HEK293T (cell line): ENCODE measurements at regions not wholly inside any gene's neighbourhood (a gene's known extent, or its start where the extent isn't known, plus 50 kb on each side); places are given as distances from the start of the nearest gene placed in this dataset.

Source experiments
- ARNT ChIP-seq: fragments of 450-650 bp; IDR thresholded peaks from 2 replicates; pipeline ENCODE4 v1.6.1; 2017; ENCODE audit warnings: mild to moderate bottlenecking
- BHLHE40 ChIP-seq: fragments of 450-650 bp; IDR thresholded peaks from 2 replicates; pipeline ENCODE4 v1.6.1; 2016; ENCODE audit warnings: mild to moderate bottlenecking, moderate library complexity, borderline replicate concordance
- ELF4 ChIP-seq: fragments of 450-650 bp; IDR thresholded peaks from 2 replicates; pipeline ENCODE4 v1.6.1; 2017; ENCODE audit warnings: antibody characterized with exemption
- FOXK2 ChIP-seq: fragments of 450-650 bp; IDR thresholded peaks from 2 replicates; pipeline ENCODE4 v1.6.1; 2016; ENCODE audit warnings: mild to moderate bottlenecking
- HDGF ChIP-seq: fragments of 450-650 bp; IDR thresholded peaks from 2 replicates; pipeline ENCODE4 v1.6.1; 2017; ENCODE audit warnings: antibody characterized with exemption, borderline replicate concordance
- LEF1 ChIP-seq: fragments of 450-650 bp; IDR thresholded peaks from 2 replicates; pipeline ENCODE4 v1.6.1; 2017; ENCODE audit warnings: mild to moderate bottlenecking, borderline replicate concordance
- PKNOX1 ChIP-seq: fragments of 450-650 bp; IDR thresholded peaks from 2 replicates; pipeline ENCODE4 v1.6.1; 2016
- SP1 ChIP-seq: fragments of 450-650 bp; IDR thresholded peaks from 2 replicates; pipeline ENCODE4 v1.6.1; 2017
- SUZ12 ChIP-seq: fragments of 450-650 bp; IDR thresholded peaks from 2 replicates; pipeline ENCODE4 v1.6.1; 2016; ENCODE audit warnings: mild to moderate bottlenecking
- TARDBP ChIP-seq: fragments of 450-650 bp; IDR thresholded peaks from 2 replicates; pipeline ENCODE4 v1.6.1; 2016

GRCh38 chr2:39607538-39608262, 58.0 kb upstream of the TMEM178A start:
- no peak for TF ChIP-seq SP1
- TF ChIP-seq LEF1 = no peak
- no peak for TF ChIP-seq BHLHE40
- no peak for TF ChIP-seq ARNT
- no peak for TF ChIP-seq FOXK2
- 0 out of 2 replicates have a peak, but pooled peaks have one; percentile 11 for TF ChIP-seq PKNOX1
- no peak for TF ChIP-seq SUZ12
- TF ChIP-seq ELF4 = no peak
- no peak for TF ChIP-seq HDGF
- TF ChIP-seq TARDBP = no peak
